ENCODE measurements at regions not wholly inside any gene's neighbourhood (a gene's known extent, or its start where the extent isn't known, plus 50 kb on each side); places are given as distances from the start of the nearest gene placed in this dataset.

DNA sequence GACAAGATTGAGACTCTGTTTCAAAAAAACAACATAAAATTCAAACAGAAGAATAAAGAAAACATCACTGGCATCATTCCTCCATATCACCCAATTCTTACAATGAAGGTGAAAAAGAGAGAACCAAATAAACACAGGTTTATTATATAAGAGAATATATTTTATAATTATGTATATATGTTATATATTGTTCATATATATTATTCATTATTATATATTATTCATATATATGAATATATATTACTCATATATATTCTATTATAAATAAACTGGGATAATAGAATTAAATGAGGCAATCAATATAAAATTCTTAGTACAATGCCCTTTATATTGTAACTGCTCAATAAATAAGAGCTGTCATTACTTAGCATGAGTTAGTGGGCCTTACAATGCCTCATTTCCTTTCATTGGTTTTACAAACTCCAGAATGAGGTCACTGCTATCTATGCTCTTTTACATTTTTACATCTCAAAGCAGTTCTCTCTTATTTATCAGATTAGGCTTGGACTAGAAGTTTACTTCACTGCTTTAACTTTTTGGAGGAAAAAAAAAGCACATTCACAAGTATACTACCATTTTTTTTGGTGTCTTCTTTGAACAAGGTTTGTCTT lies 135.5 kb upstream of the TTC14 start:
- TF ChIP-seq, protein P1, sequence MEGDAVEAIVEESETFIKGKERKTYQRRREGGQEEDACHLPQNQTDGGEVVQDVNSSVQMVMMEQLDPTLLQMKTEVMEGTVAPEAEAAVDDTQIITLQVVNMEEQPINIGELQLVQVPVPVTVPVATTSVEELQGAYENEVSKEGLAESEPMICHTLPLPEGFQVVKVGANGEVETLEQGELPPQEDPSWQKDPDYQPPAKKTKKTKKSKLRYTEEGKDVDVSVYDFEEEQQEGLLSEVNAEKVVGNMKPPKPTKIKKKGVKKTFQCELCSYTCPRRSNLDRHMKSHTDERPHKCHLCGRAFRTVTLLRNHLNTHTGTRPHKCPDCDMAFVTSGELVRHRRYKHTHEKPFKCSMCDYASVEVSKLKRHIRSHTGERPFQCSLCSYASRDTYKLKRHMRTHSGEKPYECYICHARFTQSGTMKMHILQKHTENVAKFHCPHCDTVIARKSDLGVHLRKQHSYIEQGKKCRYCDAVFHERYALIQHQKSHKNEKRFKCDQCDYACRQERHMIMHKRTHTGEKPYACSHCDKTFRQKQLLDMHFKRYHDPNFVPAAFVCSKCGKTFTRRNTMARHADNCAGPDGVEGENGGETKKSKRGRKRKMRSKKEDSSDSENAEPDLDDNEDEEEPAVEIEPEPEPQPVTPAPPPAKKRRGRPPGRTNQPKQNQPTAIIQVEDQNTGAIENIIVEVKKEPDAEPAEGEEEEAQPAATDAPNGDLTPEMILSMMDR (IDR thresholded peaks at IDR 0.05), result no peak
- no peak for TF ChIP-seq NFYB (CRISPR knock-in tag; conservative IDR thresholded peaks at IDR 0.05; ENCODE audit: low read depth)
- no peak for TF ChIP-seq ZNF121 (CRISPR knock-in tag; IDR thresholded peaks at IDR 0.05)
- TF ChIP-seq ETV6 (CRISPR knock-in tag; IDR thresholded peaks at IDR 0.05), result no peak
- no peak for TF ChIP-seq SOX15 (CRISPR knock-in tag; IDR thresholded peaks at IDR 0.05)
- TF ChIP-seq CBFB (CRISPR knock-in tag; IDR thresholded peaks at IDR 0.05; ENCODE audit: low read depth), result no peak
- TF ChIP-seq, protein P2, sequence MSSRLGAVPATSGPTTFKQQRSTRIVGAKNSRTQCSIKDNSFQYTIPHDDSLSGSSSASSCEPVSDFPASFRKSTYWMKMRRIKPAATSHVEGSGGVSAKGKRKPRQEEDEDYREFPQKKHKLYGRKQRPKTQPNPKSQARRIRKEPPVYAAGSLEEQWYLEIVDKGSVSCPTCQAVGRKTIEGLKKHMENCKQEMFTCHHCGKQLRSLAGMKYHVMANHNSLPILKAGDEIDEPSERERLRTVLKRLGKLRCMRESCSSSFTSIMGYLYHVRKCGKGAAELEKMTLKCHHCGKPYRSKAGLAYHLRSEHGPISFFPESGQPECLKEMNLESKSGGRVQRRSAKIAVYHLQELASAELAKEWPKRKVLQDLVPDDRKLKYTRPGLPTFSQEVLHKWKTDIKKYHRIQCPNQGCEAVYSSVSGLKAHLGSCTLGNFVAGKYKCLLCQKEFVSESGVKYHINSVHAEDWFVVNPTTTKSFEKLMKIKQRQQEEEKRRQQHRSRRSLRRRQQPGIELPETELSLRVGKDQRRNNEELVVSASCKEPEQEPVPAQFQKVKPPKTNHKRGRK (CRISPR knock-in tag; IDR thresholded peaks at IDR 0.05; ENCODE audit: borderline replicate concordance), result no peak
- TF ChIP-seq, protein P3, sequence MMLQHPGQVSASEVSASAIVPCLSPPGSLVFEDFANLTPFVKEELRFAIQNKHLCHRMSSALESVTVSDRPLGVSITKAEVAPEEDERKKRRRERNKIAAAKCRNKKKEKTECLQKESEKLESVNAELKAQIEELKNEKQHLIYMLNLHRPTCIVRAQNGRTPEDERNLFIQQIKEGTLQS (CRISPR knock-in tag; conservative IDR thresholded peaks at IDR 0.05), result no peak
- no peak for TF ChIP-seq TCF7 (CRISPR knock-in tag; IDR thresholded peaks at IDR 0.05; ENCODE audit: low read depth)
- TF ChIP-seq FOXK1 (CRISPR knock-in tag; IDR thresholded peaks at IDR 0.05), result no peak
- TF ChIP-seq, protein P4, sequence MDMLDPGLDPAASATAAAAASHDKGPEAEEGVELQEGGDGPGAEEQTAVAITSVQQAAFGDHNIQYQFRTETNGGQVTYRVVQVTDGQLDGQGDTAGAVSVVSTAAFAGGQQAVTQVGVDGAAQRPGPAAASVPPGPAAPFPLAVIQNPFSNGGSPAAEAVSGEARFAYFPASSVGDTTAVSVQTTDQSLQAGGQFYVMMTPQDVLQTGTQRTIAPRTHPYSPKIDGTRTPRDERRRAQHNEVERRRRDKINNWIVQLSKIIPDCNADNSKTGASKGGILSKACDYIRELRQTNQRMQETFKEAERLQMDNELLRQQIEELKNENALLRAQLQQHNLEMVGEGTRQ (CRISPR knock-in tag; IDR thresholded peaks at IDR 0.05), result no peak
- no peak for TF ChIP-seq TP53 (CRISPR knock-in tag; IDR thresholded peaks at IDR 0.05)
- TF ChIP-seq SP1 (CRISPR knock-in tag; conservative IDR thresholded peaks at IDR 0.05), result no peak
- TF ChIP-seq, protein P5, sequence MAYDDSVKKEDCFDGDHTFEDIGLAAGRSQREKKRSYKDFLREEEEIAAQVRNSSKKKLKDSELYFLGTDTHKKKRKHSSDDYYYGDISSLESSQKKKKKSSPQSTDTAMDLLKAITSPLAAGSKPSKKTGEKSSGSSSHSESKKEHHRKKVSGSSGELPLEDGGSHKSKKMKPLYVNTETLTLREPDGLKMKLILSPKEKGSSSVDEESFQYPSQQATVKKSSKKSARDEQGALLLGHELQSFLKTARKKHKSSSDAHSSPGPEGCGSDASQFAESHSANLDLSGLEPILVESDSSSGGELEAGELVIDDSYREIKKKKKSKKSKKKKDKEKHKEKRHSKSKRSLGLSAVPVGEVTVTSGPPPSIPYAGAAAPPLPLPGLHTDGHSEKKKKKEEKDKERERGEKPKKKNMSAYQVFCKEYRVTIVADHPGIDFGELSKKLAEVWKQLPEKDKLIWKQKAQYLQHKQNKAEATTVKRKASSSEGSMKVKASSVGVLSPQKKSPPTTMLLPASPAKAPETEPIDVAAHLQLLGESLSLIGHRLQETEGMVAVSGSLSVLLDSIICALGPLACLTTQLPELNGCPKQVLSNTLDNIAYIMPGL (CRISPR knock-in tag; IDR thresholded peaks at IDR 0.05), result no peak

Data from WTC11 (cell line).